ENCODE measurements at regions not wholly inside any gene's neighbourhood (a gene's known extent, or its start where the extent isn't known, plus 50 kb on each side); places are given as distances from the start of the nearest gene placed in this dataset.

GRCh38 chr7:131797841-131798240 lies 241.4 kb upstream of the PODXL start:
- Histone ChIP-seq H3K4me2 (ENCODE audit: low read length) (no peak overlapping the region), H3K27ac (ENCODE audit: low read depth, low read length, poor library complexity, severe bottlenecking) (no peak overlapping the region), H3K36me3 (ENCODE audit: insufficient read depth, low read length) (no peaks in the 10 kb centered on the region), H3K9me3 (ENCODE audit: low read length) (no peaks in the 10 kb centered on the region), H3F3A (ENCODE audit: insufficient read depth, low read length) (no peaks in the 10 kb centered on the region), H4K20me1 (ENCODE audit: insufficient read depth, low read length) (no peaks in the 10 kb centered on the region), H3K79me2 (ENCODE audit: insufficient read depth, low read length) (no peaks in the 10 kb centered on the region), H2AFZ (ENCODE audit: low read length) (no peak overlapping the region), H3K27me3 (ENCODE audit: insufficient read depth, low read length) (no peaks in the 10 kb centered on the region), H3K9me2 (ENCODE audit: low read depth, low read length) (no peaks in the 10 kb centered on the region), H3K9ac (ENCODE audit: low read length) (no peak overlapping the region), H3K4me1 (ENCODE audit: insufficient read depth, low read length, severe bottlenecking) (no peaks in the 10 kb centered on the region), H3K4me3 (ENCODE audit: low read depth, low read length, poor library complexity, severe bottlenecking) (no peak overlapping the region)
- no peak for TF ChIP-seq CTCF (IDR thresholded peaks at IDR 0.05; ENCODE audit: low read length)
- TF ChIP-seq EZH2 (IDR thresholded peaks at IDR 0.05; ENCODE audit: borderline replicate concordance, low read length): no peak

- Histone ChIP-seq H4K20me1 (ENCODE audit: insufficient read depth, low read length) (no peaks in the 10 kb centered on the region), H3K9me3 (ENCODE audit: low read length) (no peaks in the 10 kb centered on the region), H3K79me2 (ENCODE audit: insufficient read depth, low read length) (no peaks in the 10 kb centered on the region), H3K9me2 (ENCODE audit: low read depth, low read length) (no peaks in the 10 kb centered on the region), H3F3A (ENCODE audit: insufficient read depth, low read length) (no peaks in the 10 kb centered on the region), H3K4me2 (ENCODE audit: low read length) (no peak overlapping the region), H3K27me3 (ENCODE audit: insufficient read depth, low read length) (no peaks in the 10 kb centered on the region), H3K36me3 (ENCODE audit: insufficient read depth, low read length) (no peaks in the 10 kb centered on the region), H3K27ac (ENCODE audit: low read depth, low read length, poor library complexity, severe bottlenecking) (no peak overlapping the region), H3K4me3 (ENCODE audit: low read depth, low read length, poor library complexity, severe bottlenecking) (no peak overlapping the region), H3K9ac (ENCODE audit: low read length) (no peak overlapping the region), H3K4me1 (ENCODE audit: insufficient read depth, low read length, severe bottlenecking) (no peaks in the 10 kb centered on the region), H2AFZ (ENCODE audit: low read length) (no peak overlapping the region)
- TF ChIP-seq CTCF (IDR thresholded peaks at IDR 0.05; ENCODE audit: low read length): no peak
- no peak for TF ChIP-seq EZH2 (IDR thresholded peaks at IDR 0.05; ENCODE audit: borderline replicate concordance, low read length)
Measured at GRCh38 chr7:131795400-131795799, 239.0 kb upstream of the PODXL start.

GRCh38 chr7:131792311-131792710 lies 235.9 kb upstream of the PODXL start:
- Histone ChIP-seq H3K9me2 (ENCODE audit: low read depth, low read length) (no peaks in the 10 kb centered on the region), H3K4me1 (ENCODE audit: insufficient read depth, low read length, severe bottlenecking) (no peaks in the 10 kb centered on the region), H3K4me3 (ENCODE audit: low read depth, low read length, poor library complexity, severe bottlenecking) (no peak overlapping the region), H4K20me1 (ENCODE audit: insufficient read depth, low read length) (no peaks in the 10 kb centered on the region), H2AFZ (ENCODE audit: low read length) (no peak overlapping the region), H3K79me2 (ENCODE audit: insufficient read depth, low read length) (no peaks in the 10 kb centered on the region), H3K27ac (ENCODE audit: low read depth, low read length, poor library complexity, severe bottlenecking) (no peak overlapping the region), H3K4me2 (ENCODE audit: low read length) (no peak overlapping the region), H3K27me3 (ENCODE audit: insufficient read depth, low read length) (no peaks in the 10 kb centered on the region), H3K36me3 (ENCODE audit: insufficient read depth, low read length) (no peaks in the 10 kb centered on the region), H3K9me3 (ENCODE audit: low read length) (no peaks in the 10 kb centered on the region), H3K9ac (ENCODE audit: low read length) (no peak overlapping the region), H3F3A (ENCODE audit: insufficient read depth, low read length) (no peaks in the 10 kb centered on the region)
- TF ChIP-seq CTCF (IDR thresholded peaks at IDR 0.05; ENCODE audit: low read length) (no peak), EZH2 (IDR thresholded peaks at IDR 0.05; ENCODE audit: borderline replicate concordance, low read length) (no peak)
